ENCODE measurements at regions not wholly inside any gene's neighbourhood (a gene's known extent, or its start where the extent isn't known, plus 50 kb on each side); places are given as distances from the start of the nearest gene placed in this dataset.

DNA sequence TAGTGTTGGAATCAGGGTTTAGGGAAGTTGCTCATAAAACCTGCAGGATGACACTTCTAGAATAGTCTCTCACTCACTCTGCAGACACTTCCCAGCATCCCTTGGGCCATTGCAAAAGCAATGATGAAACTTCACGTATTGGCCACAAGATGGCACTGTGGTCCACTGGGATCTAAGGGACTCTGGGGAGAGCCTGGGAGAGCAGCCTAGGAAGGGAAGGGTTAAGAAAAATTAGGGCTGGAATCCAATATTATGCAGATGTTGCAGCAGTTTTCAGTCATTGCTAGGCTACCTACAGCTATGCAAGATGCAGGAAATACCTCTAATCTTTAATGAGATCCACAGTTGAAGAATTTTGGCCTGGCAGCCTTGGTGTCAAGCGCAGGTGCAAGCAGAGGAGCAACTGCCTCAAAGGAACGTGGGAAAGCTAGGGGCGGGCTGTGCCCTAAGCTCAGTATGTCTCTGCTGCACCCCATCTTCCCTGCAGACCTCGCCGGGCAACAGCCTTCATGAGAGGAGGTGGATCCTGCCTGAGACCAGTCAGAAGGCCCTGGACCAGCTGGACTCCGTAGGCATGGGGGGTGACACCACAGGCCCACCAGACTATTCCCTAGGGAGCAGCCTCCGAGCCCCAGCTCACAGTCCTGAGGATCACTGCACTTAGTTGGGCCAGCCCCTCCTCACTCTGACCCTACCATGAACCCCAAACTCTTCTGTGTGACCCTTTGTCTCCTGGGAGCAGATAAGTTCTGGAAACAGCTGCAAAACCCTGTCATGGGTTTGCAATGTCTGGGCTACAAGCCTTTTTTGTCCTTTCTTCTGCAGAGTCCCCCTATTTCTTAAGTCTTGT is 127.9 kb upstream of the PRSS58 start:
- Histone ChIP-seq H3K4me1 (ENCODE audit: insufficient read depth, low read length) (peaks cover 21% of the 10 kb centered on the region), H3K27me3 (ENCODE audit: insufficient read depth, low read length) (no peaks in the 10 kb centered on the region), H3K4me3 (ENCODE audit: low read length) (no peak overlapping the region), H3K9me3 (ENCODE audit: low read depth, low read length) (no peaks in the 10 kb centered on the region)

DNA sequence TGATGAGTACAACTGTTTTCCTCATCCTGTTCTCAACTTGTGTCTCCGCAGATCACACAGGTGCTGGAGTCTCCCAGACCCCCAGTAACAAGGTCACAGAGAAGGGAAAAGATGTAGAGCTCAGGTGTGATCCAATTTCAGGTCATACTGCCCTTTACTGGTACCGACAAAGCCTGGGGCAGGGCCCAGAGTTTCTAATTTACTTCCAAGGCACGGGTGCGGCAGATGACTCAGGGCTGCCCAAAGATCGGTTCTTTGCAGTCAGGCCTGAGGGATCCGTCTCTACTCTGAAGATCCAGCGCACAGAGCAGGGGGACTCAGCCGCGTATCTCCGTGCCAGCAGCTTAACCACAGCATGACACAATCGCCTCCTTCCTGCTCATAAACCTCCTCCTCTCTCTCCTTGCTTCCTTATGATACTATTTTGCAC is 126.7 kb upstream of the PRSS58 start:
- Histone ChIP-seq H3K27me3 (ENCODE audit: insufficient read depth, low read length) (no peaks in the 10 kb centered on the region), H3K4me3 (ENCODE audit: low read length) (no peak overlapping the region), H3K4me1 (ENCODE audit: insufficient read depth, low read length) (peaks cover 21% of the 10 kb centered on the region), H3K9me3 (ENCODE audit: low read depth, low read length) (no peaks in the 10 kb centered on the region)

DNA sequence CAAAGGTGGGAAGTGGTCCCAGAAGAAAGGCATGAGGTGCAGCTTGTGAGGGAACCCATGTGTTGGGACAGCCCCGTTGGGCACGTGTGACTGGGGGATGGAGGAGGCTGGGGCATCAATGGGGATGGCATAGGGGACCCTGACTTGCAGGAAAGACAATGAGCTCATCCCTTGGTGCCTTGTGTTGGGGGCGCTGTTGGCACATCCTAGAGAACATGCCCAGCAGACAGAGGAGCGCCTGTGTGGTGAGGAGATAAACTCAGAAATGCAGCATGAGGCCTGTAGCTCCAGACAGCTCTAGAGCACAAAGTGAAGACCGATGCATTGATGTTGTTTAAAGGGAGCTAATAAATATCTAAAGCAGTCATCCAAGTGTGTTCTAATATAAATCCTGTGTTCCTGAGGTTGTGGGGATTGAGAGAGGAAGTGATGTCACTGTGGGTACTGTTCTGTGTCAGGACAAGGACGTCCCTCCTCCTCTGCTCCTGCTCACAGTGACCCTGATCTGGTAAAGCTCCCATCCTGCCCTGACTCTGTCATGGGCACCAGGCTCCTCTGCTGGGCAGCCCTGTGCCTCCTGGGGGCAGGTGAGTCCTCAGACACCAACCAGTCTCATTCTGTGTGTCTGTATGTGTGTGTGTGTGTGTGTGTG is 126.1 kb upstream of the PRSS58 start:
- Histone ChIP-seq H3K4me1 (ENCODE audit: insufficient read depth, low read length) (peaks cover 21% of the 10 kb centered on the region), H3K9me3 (ENCODE audit: low read depth, low read length) (no peaks in the 10 kb centered on the region), H3K4me3 (ENCODE audit: low read length) (no peak overlapping the region), H3K27me3 (ENCODE audit: insufficient read depth, low read length) (no peaks in the 10 kb centered on the region)

DNA sequence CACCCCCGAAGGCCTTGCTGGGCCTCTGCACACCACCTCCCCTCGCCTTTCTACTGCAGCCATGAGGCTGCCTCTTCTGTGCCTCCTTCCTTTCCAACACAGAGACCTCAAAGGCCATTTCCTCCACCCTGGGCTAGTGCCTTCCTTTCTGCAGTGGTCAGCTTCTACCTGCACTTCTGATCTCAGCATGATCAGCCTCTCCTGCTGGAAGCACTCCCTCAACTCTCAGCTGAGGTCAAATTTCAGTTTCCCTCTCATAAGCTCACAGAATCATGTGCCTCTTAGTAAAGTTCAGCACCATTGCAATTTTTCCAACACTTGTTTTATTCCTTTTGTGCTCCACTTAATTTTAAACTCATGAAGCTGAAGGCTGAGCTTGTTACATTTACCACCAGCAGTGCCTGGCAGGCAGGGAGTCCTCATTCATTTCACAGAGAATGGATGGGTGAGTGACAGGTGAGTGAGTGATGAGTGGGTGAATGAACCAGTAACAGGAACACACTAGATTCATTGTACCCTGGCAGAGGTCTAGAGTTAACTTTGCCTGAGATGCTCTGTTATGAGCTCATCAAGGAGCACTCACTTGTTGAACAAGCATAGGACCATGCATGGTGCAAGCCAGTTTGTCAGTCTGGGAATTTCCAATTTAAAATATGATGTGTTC is 124.0 kb upstream of the PRSS58 start:
- no peaks in the 10 kb centered on the region for H3K9me3 ChIP-seq (ENCODE audit: low read depth, low read length)
- H3K27me3 ChIP-seq (ENCODE audit: insufficient read depth, low read length): no peaks in the 10 kb centered on the region
- H3K4me1 ChIP-seq (ENCODE audit: insufficient read depth, low read length): peaks cover 21% of the 10 kb centered on the region
- no peak overlapping the region for H3K4me3 ChIP-seq (ENCODE audit: low read length)

DNA sequence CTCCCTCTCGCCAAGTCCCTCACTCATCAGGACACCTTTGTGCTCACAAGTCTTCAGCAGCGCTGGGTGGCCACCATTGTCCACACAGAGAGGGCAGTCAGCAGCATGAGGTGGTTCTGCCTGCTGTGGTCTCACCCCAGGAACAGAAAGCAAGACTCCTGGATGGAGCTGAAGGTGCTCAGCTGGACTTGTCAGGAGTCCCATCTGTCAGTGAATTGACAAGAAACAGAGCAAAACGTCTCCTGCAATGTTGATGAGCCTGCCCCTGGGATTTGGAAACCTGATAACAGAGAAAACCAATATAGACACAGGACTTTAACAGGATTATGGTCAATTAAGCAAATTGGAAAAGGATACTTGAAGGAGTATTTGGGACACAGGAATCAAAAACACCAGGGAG is 122.2 kb upstream of the PRSS58 start:
- H3K27me3 ChIP-seq (ENCODE audit: insufficient read depth, low read length): no peaks in the 10 kb centered on the region
- H3K4me1 ChIP-seq (ENCODE audit: insufficient read depth, low read length): peaks cover 28% of the 10 kb centered on the region
- H3K9me3 ChIP-seq (ENCODE audit: low read depth, low read length): no peaks in the 10 kb centered on the region
- H3K4me3 ChIP-seq (ENCODE audit: low read length): no peak overlapping the region

DNA sequence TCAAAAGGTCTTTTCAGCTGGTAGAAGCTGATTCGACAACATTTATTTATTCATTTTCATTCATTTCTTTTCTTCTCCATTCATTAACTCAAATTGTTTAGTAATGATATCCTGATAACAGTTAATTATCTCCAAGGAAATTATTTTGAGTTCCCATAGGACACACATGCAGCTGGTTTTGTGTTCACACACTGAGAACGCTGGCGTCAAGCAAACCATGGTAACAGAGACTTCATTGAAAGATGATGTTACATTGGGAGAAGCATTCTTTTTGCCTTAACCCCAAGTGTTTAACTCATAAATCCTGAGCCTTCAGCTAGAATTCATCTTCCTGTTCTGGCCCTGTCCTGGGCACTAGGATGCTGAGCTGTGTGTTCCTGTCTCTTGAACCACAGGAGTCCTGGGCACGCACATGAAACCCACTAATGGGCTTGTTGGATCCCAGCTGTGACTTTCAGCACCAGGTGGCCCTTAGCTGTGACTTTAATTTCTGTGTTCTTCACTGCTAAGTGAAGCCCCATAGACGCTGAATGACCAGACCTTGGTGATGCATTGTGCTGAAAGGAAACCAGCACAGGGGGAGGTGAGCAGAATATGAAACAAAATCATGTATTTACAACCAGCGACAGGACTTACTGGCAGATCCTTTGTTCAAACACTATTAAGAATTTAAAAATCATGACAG is 121.5 kb upstream of the PRSS58 start:
- Histone ChIP-seq H3K9me3 (ENCODE audit: low read depth, low read length) (no peaks in the 10 kb centered on the region), H3K27me3 (ENCODE audit: insufficient read depth, low read length) (no peaks in the 10 kb centered on the region), H3K4me1 (ENCODE audit: insufficient read depth, low read length) (peaks cover 20% of the 10 kb centered on the region), H3K4me3 (ENCODE audit: low read length) (no peak overlapping the region)

DNA sequence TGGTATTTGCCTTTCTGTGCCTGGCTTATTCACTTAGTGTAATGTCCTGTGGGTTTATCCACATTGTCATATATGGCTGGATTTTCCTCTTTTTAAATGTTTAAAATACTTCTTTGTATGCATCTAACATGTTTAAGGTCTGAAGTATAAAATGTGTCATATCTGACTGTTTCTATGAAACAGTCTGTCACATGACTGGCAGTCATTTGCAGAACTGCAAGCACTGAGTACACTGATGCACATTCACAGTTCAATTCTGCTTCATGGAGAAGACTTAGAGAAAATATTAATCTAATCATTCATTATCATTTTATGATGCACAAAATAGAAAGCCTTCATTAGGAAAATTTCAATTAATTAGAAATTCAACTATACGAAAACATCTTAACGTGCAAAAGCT is 119.7 kb upstream of the PRSS58 start:
- H3K4me1 ChIP-seq (ENCODE audit: insufficient read depth, low read length): peaks cover 13% of the 10 kb centered on the region
- H3K4me3 ChIP-seq (ENCODE audit: low read length): no peak overlapping the region
- H3K9me3 ChIP-seq (ENCODE audit: low read depth, low read length): no peaks in the 10 kb centered on the region
- H3K27me3 ChIP-seq (ENCODE audit: insufficient read depth, low read length): no peaks in the 10 kb centered on the region

DNA sequence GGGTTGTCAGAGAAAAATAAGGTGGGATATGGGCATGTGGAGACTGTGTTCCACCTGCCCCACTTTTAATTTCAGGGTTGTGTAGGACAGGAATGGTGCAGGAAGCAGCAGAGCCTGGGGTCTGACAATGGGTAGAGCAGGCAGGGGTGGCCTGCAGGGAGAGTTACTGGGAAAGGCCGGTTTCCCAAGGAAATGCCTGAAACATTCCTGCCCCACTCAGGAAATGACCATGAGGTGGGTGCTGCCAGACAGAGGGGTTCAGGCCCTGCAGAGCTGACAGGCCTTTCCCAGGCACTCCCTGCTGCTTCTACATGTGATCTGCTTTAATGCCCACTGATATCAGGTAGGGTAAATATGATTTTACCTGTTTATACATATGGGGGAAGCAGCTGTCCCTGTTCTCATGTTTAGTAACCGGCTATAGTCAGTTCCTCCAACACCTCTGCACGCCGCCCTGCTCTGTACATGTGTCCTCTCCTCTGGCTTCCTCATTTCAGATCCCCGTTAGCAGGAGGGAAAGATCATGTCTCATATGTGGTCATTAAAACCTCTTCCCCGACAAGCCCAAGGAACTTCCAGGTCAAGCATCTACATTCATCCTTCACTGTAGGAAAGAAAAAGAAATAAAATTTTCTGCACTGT is 118.6 kb upstream of the PRSS58 start:
- Histone ChIP-seq H3K4me3 (ENCODE audit: low read length) (no peak overlapping the region), H3K27me3 (ENCODE audit: insufficient read depth, low read length) (no peaks in the 10 kb centered on the region), H3K9me3 (ENCODE audit: low read depth, low read length) (no peaks in the 10 kb centered on the region), H3K4me1 (ENCODE audit: insufficient read depth, low read length) (peaks cover 13% of the 10 kb centered on the region)

DNA sequence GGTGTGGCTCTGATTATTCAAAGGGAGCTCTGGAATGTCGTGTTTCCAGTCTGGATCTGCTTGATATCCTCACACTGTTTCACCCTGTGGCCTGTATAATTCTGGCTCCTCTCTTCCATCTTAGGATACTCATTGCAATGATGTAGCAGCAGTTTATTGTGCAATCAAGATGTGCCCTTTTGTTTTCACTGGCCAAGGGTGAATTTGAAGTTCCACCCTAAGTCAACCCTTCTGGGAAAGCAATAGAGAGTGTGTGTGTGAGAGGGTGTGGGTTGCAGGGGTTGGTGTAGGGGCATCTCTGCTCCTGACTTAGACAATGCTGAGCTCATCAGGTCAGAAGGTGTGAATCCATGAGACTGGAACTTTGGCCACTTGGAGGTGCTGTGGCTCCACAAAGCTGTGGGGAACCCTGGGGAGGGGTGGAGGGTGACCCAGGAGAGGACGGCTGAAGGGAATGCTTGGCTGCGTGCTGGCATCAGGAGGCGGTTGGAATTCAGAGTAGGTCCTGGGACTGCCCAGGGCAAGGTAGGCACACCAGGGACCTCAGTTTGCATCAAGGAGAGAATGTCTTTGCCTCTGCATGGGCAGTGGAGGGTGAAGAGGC is 118.0 kb upstream of the PRSS58 start:
- Histone ChIP-seq H3K4me1 (ENCODE audit: insufficient read depth, low read length) (peaks cover 13% of the 10 kb centered on the region), H3K4me3 (ENCODE audit: low read length) (no peak overlapping the region), H3K27me3 (ENCODE audit: insufficient read depth, low read length) (no peaks in the 10 kb centered on the region), H3K9me3 (ENCODE audit: low read depth, low read length) (no peaks in the 10 kb centered on the region)

DNA sequence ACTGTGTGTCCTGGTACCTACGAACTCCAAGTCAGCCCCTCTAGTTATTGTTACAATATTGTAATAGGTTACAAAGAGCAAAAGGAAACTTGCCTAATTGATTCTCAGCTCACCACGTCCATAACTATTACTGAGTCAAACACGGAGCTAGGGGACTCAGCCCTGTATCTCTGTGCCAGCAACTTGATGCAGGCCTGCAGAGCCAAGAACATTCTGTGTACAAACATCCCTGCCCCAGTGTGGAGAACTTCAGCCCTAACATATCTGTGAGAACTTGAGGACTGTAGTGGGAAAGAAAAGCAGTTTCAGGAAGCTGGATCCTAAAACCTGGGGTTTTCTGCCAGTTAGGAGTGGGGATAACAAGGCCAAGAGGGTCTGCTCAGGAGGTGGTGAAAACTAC is 114.9 kb upstream of the PRSS58 start:
- no peak overlapping the region for H3K4me3 ChIP-seq (ENCODE audit: low read length)
- peaks cover 3% of the 10 kb centered on the region for H3K27me3 ChIP-seq (ENCODE audit: insufficient read depth, low read length)
- peaks cover 13% of the 10 kb centered on the region for H3K4me1 ChIP-seq (ENCODE audit: insufficient read depth, low read length)
- no peaks in the 10 kb centered on the region for H3K9me3 ChIP-seq (ENCODE audit: low read depth, low read length)

DNA sequence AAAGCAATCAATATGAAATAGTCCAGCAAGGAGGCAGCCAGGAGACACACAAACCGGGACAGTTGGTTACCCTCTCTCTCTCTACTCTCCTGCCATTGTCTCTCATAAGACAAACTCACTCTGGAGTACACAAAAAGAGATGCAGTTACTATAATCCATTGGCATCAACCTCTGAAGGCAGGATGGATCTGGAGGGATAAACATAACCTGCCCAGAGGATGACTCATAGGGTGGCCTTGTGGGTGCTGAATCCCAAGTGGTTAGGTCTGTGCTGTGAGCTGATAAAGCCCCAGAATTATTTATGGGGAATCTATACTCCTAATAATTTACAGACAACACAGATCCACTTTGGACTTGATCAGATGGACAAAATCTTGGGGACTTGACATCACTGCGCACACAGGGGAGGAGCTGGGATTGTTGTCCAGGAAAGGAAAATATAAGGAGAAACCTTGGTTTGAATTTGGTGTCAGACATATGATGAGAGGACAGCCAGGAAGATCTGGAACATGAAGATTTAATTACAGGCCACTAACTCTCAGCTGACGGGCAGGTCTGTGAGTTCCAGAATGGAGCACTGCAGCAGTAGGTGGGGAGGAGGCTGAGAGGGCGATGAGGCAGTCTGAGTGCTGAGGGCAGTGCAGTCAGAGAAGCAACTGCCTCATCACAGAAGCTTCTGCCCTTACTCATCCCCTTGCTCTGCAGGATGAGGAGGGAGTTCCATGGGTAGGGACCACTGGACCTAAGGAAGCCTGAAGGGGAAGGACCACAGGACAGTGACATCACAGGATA is 113.9 kb upstream of the PRSS58 start:
- Histone ChIP-seq H3K4me1 (ENCODE audit: insufficient read depth, low read length) (peaks cover 13% of the 10 kb centered on the region), H3K27me3 (ENCODE audit: insufficient read depth, low read length) (peaks cover 3% of the 10 kb centered on the region), H3K4me3 (ENCODE audit: low read length) (no peak overlapping the region), H3K9me3 (ENCODE audit: low read depth, low read length) (no peaks in the 10 kb centered on the region)

DNA sequence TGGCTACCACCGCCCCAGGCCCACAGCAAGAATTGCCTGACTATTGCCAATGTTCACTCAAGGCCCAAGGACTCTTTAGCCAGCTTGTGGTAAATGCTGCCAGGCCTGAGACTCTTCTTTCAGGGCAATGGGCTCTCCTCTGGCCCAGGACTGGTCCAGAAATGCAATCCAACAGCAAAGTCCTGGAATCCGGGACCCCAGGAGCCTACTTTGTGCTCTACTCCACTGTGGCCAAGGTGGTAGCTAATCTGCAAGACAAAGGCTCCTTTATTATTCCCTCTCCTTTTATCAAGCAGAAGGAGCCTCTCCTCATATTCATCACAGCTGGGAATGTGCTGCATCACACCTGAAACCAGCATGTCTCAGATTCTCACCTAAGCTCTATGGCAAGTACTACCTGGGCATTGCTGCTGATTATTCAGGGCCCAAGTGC is 107.6 kb upstream of the PRSS58 start:
- Histone ChIP-seq H3K4me1 (ENCODE audit: insufficient read depth, low read length) (peaks cover 4% of the 10 kb centered on the region), H3K4me3 (ENCODE audit: low read length) (no peak overlapping the region)

DNA sequence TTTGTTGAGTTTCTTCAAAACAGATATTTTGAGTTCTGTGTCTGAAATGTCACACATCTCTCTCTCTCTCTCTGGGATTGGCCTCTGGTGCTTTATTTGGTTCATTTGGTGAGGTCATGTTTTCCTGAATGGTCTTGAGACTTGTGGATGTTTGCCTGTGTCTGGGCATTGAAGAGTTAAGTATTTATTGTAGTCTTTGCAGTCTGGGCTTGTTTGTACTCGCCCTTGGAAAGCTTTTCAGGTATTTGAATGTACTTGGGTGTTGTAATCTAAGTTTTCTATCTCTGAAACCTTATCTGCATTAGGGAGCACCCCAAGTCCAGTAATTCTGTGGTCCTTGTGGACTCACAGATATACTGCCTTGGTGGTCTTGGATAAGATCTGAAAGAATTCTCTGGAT is 106.7 kb upstream of the PRSS58 start:
- peaks cover 4% of the 10 kb centered on the region for H3K4me1 ChIP-seq (ENCODE audit: insufficient read depth, low read length)
- no peaks in the 10 kb centered on the region for H3K9me3 ChIP-seq (ENCODE audit: low read depth, low read length)
- H3K27me3 ChIP-seq (ENCODE audit: insufficient read depth, low read length): peaks cover 2% of the 10 kb centered on the region
- H3K4me3 ChIP-seq (ENCODE audit: low read length): no peak overlapping the region

More for the DNA sequence above, 107.6 kb upstream of the PRSS58 start:
- H3K27me3 ChIP-seq (ENCODE audit: insufficient read depth, low read length): peaks cover 3% of the 10 kb centered on the region
- no peaks in the 10 kb centered on the region for H3K9me3 ChIP-seq (ENCODE audit: low read depth, low read length)

DNA sequence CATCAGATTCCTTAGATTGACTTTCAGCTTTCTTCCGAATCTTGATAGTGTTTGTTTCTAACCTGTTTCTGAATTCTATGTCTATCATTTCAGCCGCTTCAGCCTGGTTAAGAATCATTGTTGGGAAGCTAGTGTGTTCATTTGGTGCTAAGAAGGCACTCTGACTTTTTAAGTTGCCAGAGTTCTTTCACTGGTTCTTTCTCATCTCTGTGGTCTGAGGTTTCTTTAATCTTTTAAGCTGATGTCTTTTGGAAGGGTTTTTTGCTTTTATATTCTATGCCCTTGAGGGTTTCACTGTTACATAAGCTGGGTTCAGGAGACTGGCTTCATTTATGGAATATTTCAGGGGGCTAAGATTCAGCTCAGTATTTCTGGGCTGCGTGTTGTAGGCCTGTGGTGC is 104.5 kb upstream of the PRSS58 start:
- H3K4me3 ChIP-seq (ENCODE audit: low read length): no peak overlapping the region
- no peaks in the 10 kb centered on the region for H3K9me3 ChIP-seq (ENCODE audit: low read depth, low read length)
- peaks cover 9% of the 10 kb centered on the region for H3K4me1 ChIP-seq (ENCODE audit: insufficient read depth, low read length)
- H3K27me3 ChIP-seq (ENCODE audit: insufficient read depth, low read length): no peaks in the 10 kb centered on the region

All from mononuclear cell (primary cell).